Transverse colon (tissue), 4 donors: ENCODE measurements at regions not wholly inside any gene's neighbourhood (a gene's known extent, or its start where the extent isn't known, plus 50 kb on each side); places are given as distances from the start of the nearest gene placed in this dataset.

Experiments used
- POLR2A ChIP-seq: fragments of 450-650 bp; IDR thresholded peaks from one replicate; pipeline ENCODE4 v1.6.1; 2016; ENCODE audit warnings: antibody characterized with exemption, mild to moderate bottlenecking, moderate library complexity
- POLR2AphosphoS5 ChIP-seq, 3 donors: sonication (generic); formaldehyde crosslinking; IDR thresholded peaks; one replicate each; pipeline ENCODE4 v1.6.1; 2016; ENCODE audit warnings: antibody characterized with exemption in 3 of 3
- TF ChIP-seq, protein P1 (sequence below), 5 experiments: fragments of 200-600 bp in 3 of 5; fragments of 450-650 bp in 2 of 5; sonication (generic) in 3 of 5; IDR thresholded peaks; 1 replicate in 2 of 5; 2 replicates in 3 of 5; pipeline ENCODE4 v1.5.1; 2016 to 2017; ENCODE audit warnings: antibody characterized with exemption in 5 of 5, inconsistent platforms in 3 of 5, mild to moderate bottlenecking in 2 of 5, moderate library complexity in 1 of 5

DNA sequence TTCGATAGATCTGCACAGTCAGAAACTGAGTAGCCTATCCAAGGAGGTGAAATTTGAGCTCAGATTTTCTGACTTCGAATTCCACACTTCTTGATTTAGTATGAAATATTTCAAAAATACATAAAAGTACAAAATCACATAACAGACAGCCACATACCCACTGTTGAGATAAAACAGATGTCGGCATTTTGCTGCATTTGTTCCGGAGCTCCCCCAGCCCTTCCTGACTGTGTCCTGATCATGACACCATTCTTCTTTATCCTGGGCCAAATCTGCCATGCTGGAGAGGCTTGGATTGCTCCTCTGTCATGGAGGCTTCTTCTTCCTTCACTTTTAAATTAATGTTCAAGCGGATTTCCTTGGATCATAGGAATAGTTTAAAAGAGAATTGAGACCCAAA lies 124.2 kb upstream of the RBPJ start:
- TF ChIP-seq, protein P1, sequence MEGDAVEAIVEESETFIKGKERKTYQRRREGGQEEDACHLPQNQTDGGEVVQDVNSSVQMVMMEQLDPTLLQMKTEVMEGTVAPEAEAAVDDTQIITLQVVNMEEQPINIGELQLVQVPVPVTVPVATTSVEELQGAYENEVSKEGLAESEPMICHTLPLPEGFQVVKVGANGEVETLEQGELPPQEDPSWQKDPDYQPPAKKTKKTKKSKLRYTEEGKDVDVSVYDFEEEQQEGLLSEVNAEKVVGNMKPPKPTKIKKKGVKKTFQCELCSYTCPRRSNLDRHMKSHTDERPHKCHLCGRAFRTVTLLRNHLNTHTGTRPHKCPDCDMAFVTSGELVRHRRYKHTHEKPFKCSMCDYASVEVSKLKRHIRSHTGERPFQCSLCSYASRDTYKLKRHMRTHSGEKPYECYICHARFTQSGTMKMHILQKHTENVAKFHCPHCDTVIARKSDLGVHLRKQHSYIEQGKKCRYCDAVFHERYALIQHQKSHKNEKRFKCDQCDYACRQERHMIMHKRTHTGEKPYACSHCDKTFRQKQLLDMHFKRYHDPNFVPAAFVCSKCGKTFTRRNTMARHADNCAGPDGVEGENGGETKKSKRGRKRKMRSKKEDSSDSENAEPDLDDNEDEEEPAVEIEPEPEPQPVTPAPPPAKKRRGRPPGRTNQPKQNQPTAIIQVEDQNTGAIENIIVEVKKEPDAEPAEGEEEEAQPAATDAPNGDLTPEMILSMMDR (IDR thresholded peaks at IDR 0.05): no peak
- TF ChIP-seq POLR2A: no peak
- no peak for TF ChIP-seq POLR2AphosphoS5 (IDR thresholded peaks at IDR 0.05)
